PC-9 (cell line): ENCODE measurements at regions not wholly inside any gene's neighbourhood (a gene's known extent, or its start where the extent isn't known, plus 50 kb on each side); places are given as distances from the start of the nearest gene placed in this dataset.
A peak's percentile ranks its signal among the peaks of the same experiment; 100 is the strongest.

Experiments used
- BruUV-seq: library from RNA; stranded (reverse); fragments of 400-500 nt; replicated peaks from 2 replicates; lab custom pipeline; 2021; lab: Mats Ljungman, UMichigan
- CTCF ChIA-PET: fragments of 300-600 bp; sonication (Branson Sonifier 250); formaldehyde crosslinking; loops from one replicate; lab custom pipeline; 2022; ENCODE audit warnings: antibody characterized with exemption; lab: Charles Lee
- POLR2A ChIA-PET: fragments of 300-600 bp; sonication (Branson Sonifier 250); formaldehyde crosslinking; loops from one replicate; lab custom pipeline; 2022; ENCODE audit warnings: antibody characterized with exemption; ENCODE audit not compliant: unreplicated experiment; lab: Charles Lee
- DNase-seq, 2 experiments: peaks; one replicate each; pipeline versions ENCODE4 v3.0.0 to v3.0.0-alpha.2; 2015 to 2022; ENCODE audit warnings: mixed read lengths in 1 of 2
- H2AFZ ChIP-seq: fragments of 200-600 bp; sonication (generic); 2 replicates; pipeline ENCODE4 v1.8.1; 2017; ENCODE audit warnings: antibody characterized with exemption
- H3F3A ChIP-seq: fragments of 200-600 bp; sonication (generic); 2 replicates; pipeline ENCODE4 v1.8.1; 2017; ENCODE audit warnings: antibody characterized with exemption, mild to moderate bottlenecking, low read depth; ENCODE audit not compliant: insufficient read depth
- H3K27ac ChIP-seq: fragments of 200-600 bp; sonication (generic); 2 replicates; pipeline ENCODE4 v1.6.1; 2016; ENCODE audit warnings: mixed run types
- H3K27me3 ChIP-seq: fragments of 200-600 bp; sonication (generic); 2 replicates; pipeline ENCODE4 v1.6.1; 2016; ENCODE audit warnings: low read depth, mixed run types; ENCODE audit not compliant: insufficient read depth
- H3K36me3 ChIP-seq: fragments of 200-600 bp; sonication (generic); 2 replicates; pipeline ENCODE4 v1.6.1; 2016; ENCODE audit warnings: low read depth, mixed run types
- H3K4me1 ChIP-seq: fragments of 200-600 bp; sonication (generic); replicated peaks from 2 replicates; pipeline ENCODE4 v1.6.1; 2016; ENCODE audit warnings: mixed run types; ENCODE audit not compliant: insufficient read depth
- H3K4me2 ChIP-seq: fragments of 200-600 bp; sonication (generic); 2 replicates; pipeline ENCODE4 v1.6.1; 2017; ENCODE audit warnings: mixed run types
- H3K4me3 ChIP-seq: fragments of 200-600 bp; sonication (generic); 2 replicates; pipeline ENCODE4 v1.6.1; 2016; ENCODE audit warnings: mixed run types
- H3K79me2 ChIP-seq: fragments of 200-600 bp; sonication (generic); 2 replicates; pipeline ENCODE4 v1.6.1; 2017; ENCODE audit warnings: low read depth, mixed run types
- H3K9me2 ChIP-seq: fragments of 200-600 bp; sonication (generic); 2 replicates; pipeline ENCODE4 v1.8.1; 2017; ENCODE audit warnings: mild to moderate bottlenecking; ENCODE audit not compliant: insufficient read depth
- H3K9me3 ChIP-seq: fragments of 200-600 bp; sonication (generic); 2 replicates; pipeline ENCODE4 v1.8.1; 2016; ENCODE audit warnings: low read depth; ENCODE audit not compliant: insufficient read depth
- H4K20me1 ChIP-seq: fragments of 200-600 bp; sonication (generic); 2 replicates; pipeline ENCODE4 v1.8.1; 2017; ENCODE audit not compliant: insufficient read depth
- EZH2 ChIP-seq: fragments of 200-600 bp; sonication (generic); IDR thresholded peaks from 2 replicates; pipeline ENCODE4 v1.8.0; 2017; ENCODE audit warnings: antibody characterized with exemption, low read depth
- intact Hi-C: fragments of 100-400 bp; cut with micrococcal nuclease; formaldehyde crosslinking; loops from one replicate; pipeline ENCODE4 v1.10.0; 2022; ENCODE audit not compliant: unreplicated experiment
- TF ChIP-seq, protein P1 (sequence below): fragments of 200-600 bp; sonication (generic); conservative IDR thresholded peaks from 2 replicates; pipeline ENCODE4 v1.6.1; 2017; ENCODE audit warnings: mixed run types, antibody characterized with exemption, mild to moderate bottlenecking, moderate library complexity

GRCh38 chr15:100807028-100807427 lies 72.6 kb upstream of the ALDH1A3 start:
- Histone ChIP-seq H3K9me2 (no peaks in the 10 kb centered on the region), H3K4me3 (no peak overlapping the region), H3F3A (peaks cover 16% of the 10 kb centered on the region; the same call in 1 of the 2 replicates), H3K27me3 (no peaks in the 10 kb centered on the region), H3K79me2 (no peaks in the 10 kb centered on the region), H3K4me2 (no peak overlapping the region), H3K27ac (no peak overlapping the region), H3K36me3 (no peaks in the 10 kb centered on the region), H4K20me1 (no peaks in the 10 kb centered on the region), H3K4me1 (peaks cover 17% of the 10 kb centered on the region), H3K9me3 (no peaks in the 10 kb centered on the region; the same call in 1 of the 2 replicates), H2AFZ (no peak overlapping the region)
- ChIA-PET CTCF (no interaction called here), POLR2A (no interaction called here)
- BruUV-seq: no TSS peak
- intact Hi-C loops: no loop called here
- DNase-seq: no peak
- TF ChIP-seq, protein P1, sequence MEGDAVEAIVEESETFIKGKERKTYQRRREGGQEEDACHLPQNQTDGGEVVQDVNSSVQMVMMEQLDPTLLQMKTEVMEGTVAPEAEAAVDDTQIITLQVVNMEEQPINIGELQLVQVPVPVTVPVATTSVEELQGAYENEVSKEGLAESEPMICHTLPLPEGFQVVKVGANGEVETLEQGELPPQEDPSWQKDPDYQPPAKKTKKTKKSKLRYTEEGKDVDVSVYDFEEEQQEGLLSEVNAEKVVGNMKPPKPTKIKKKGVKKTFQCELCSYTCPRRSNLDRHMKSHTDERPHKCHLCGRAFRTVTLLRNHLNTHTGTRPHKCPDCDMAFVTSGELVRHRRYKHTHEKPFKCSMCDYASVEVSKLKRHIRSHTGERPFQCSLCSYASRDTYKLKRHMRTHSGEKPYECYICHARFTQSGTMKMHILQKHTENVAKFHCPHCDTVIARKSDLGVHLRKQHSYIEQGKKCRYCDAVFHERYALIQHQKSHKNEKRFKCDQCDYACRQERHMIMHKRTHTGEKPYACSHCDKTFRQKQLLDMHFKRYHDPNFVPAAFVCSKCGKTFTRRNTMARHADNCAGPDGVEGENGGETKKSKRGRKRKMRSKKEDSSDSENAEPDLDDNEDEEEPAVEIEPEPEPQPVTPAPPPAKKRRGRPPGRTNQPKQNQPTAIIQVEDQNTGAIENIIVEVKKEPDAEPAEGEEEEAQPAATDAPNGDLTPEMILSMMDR: no peak
- no peak for TF ChIP-seq EZH2

GRCh38 chr15:100808691-100809090 lies 70.9 kb upstream of the ALDH1A3 start:
- Histone ChIP-seq H3K9me3 (no peaks in the 10 kb centered on the region; the same call in 1 of the 2 replicates), H3K4me2 (peak overlapping the region; percentile 22; the same call in 1 of the 2 replicates), H2AFZ (0 out of 2 replicates have a peak overlapping the region, but pooled peaks have one; percentile 23), H3K4me1 (peaks cover 17% of the 10 kb centered on the region), H3K36me3 (no peaks in the 10 kb centered on the region), H3K4me3 (no peak overlapping the region), H3K27ac (0 out of 2 replicates have a peak overlapping the region, but pooled peaks have one; percentile 29), H4K20me1 (no peaks in the 10 kb centered on the region), H3F3A (peaks cover 16% of the 10 kb centered on the region; the same call in 1 of the 2 replicates), H3K79me2 (no peaks in the 10 kb centered on the region), H3K27me3 (no peaks in the 10 kb centered on the region), H3K9me2 (no peaks in the 10 kb centered on the region)
- TF ChIP-seq EZH2: no peak
- TF ChIP-seq, protein P1: no peak
- no peak for DNase-seq
- ChIA-PET POLR2A (no interaction called here), CTCF (no interaction called here)
- intact Hi-C loops: no loop called here
- no TSS peak for BruUV-seq

GRCh38 chr15:100809151-100809550 lies 70.5 kb upstream of the ALDH1A3 start:
- H3K27ac ChIP-seq: 0 out of 2 replicates have a peak overlapping the region, but pooled peaks have one; percentile 29
- POLR2A ChIA-PET: no interaction called here
- peaks cover 16% of the 10 kb centered on the region; the same call in 1 of the 2 replicates for H3F3A ChIP-seq
- TF ChIP-seq EZH2: no peak
- TF ChIP-seq, protein P1: no peak
- DNase-seq: peak in 1 of 2 experiments; percentile 65
- H2AFZ ChIP-seq: 0 out of 2 replicates have a peak overlapping the region, but pooled peaks have one; percentile 23
- no peaks in the 10 kb centered on the region for H3K79me2 ChIP-seq
- no peaks in the 10 kb centered on the region for H3K36me3 ChIP-seq
- CTCF ChIA-PET: no interaction called here
- H3K4me3 ChIP-seq: no peak overlapping the region
- H4K20me1 ChIP-seq: no peaks in the 10 kb centered on the region
- intact Hi-C loops: no loop called here
- no peaks in the 10 kb centered on the region for H3K9me2 ChIP-seq
- H3K4me2 ChIP-seq: peak overlapping the region; percentile 22
- BruUV-seq: no TSS peak
- no peaks in the 10 kb centered on the region for H3K27me3 ChIP-seq
- H3K4me1 ChIP-seq: peaks cover 17% of the 10 kb centered on the region
- no peaks in the 10 kb centered on the region; the same call in 1 of the 2 replicates for H3K9me3 ChIP-seq
